HG02970 (cell line): ENCODE measurements at regions not wholly inside any gene's neighbourhood (a gene's known extent, or its start where the extent isn't known, plus 50 kb on each side); places are given as distances from the start of the nearest gene placed in this dataset.

Experiments
- ATAC-seq: cut with Tn5 transposase; IDR thresholded peaks from one replicate; pipeline ENCODE4 v1.9.1; 2021; ENCODE audit warnings: mild to moderate bottlenecking, moderate library complexity, moderate number of reproducible peaks; ENCODE audit not compliant: unreplicated experiment, low FRiP score

GRCh38 chr6:164151161-164152120, 736.9 kb downstream of the QKI start:
- no peak for ATAC-seq

- ATAC-seq: no peak
Observed at GRCh38 chr6:164150232-164150631, 735.7 kb downstream of the QKI start.

- no peak for ATAC-seq
Observed at GRCh38 chr6:164148788-164149187, 734.3 kb downstream of the QKI start.

GRCh38 chr6:164144316-164144715, 729.8 kb downstream of the QKI start:
- ATAC-seq: no peak

GRCh38 chr6:164142322-164142721, 727.8 kb downstream of the QKI start:
- ATAC-seq: no peak

GRCh38 chr6:164135511-164136132, 721.1 kb downstream of the QKI start:
- no peak for ATAC-seq

- no peak for ATAC-seq
Observed at GRCh38 chr6:164133095-164133494, 718.6 kb downstream of the QKI start.

GRCh38 chr6:164130585-164130984, 716.1 kb downstream of the QKI start:
- ATAC-seq: no peak

GRCh38 chr6:164130151-164130550, 715.6 kb downstream of the QKI start:
- ATAC-seq: no peak

GRCh38 chr6:164129218-164129617, 714.7 kb downstream of the QKI start:
- no peak for ATAC-seq

- ATAC-seq: no peak
Observed at GRCh38 chr6:164128101-164128500, 713.6 kb downstream of the QKI start.

- ATAC-seq: no peak
Observed at GRCh38 chr6:164124986-164125385, 710.5 kb downstream of the QKI start.

- no peak for ATAC-seq
Observed at GRCh38 chr6:164124473-164124872, 710.0 kb downstream of the QKI start.

- no peak for ATAC-seq
Observed at GRCh38 chr6:164122109-164122508, 707.6 kb downstream of the QKI start.

GRCh38 chr6:164121527-164121926, 707.0 kb downstream of the QKI start:
- ATAC-seq: no peak

GRCh38 chr6:164114651-164115050, 700.1 kb downstream of the QKI start:
- no peak for ATAC-seq

GRCh38 chr6:164114051-164114450, 699.5 kb downstream of the QKI start:
- ATAC-seq: no peak

- ATAC-seq: no peak
Observed at GRCh38 chr6:164113637-164114036, 699.1 kb downstream of the QKI start.

- ATAC-seq: no peak
Observed at GRCh38 chr6:164109770-164110140, 695.2 kb downstream of the QKI start.

- no peak for ATAC-seq
Observed at GRCh38 chr6:164108869-164109769, 694.6 kb downstream of the QKI start.

GRCh38 chr6:164108092-164108491, 693.6 kb downstream of the QKI start:
- no peak for ATAC-seq
